ENCODE measurements at regions not wholly inside any gene's neighbourhood (a gene's known extent, or its start where the extent isn't known, plus 50 kb on each side); places are given as distances from the start of the nearest gene placed in this dataset.

DNA sequence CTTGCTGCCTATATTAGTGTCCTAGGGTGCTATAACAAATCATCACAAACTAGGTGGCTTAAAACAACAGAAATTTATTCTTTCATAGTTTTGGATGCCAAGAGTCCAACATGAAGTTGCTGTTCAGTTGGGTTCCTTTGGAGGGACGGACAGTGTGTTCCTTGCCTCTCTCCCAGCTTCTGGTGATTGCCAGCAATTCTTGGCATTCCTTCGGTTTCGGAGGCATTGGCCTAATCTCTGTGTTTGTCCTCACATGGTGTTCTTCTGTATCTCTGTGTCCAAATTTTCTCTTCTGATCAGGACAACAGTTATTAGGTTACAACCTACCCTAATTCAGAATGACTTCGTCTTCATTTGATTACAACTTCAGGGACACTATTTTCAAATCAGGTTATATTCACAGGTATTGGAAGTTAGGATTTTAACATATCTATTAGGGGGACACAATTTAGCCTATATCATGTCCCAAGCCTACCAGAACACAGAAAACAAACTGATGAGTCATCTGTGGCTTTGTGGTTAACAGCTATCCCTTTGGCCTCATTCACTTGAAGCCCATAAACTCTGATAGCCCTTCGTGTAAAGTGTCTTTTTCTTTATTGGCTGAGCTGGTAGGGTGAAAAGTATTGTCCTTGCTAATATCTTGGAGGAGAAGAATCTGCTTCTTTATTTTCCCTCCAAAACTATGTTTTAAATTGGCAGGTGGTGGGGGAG, 83.2 kb upstream of the PAPPA2 start:
- TF ChIP-seq MAFK (conservative IDR thresholded peaks at IDR 0.05 in 1 of 2, IDR thresholded peaks at IDR 0.05 in 1 of 2; ENCODE audit: low read length in 2 of 2) (no peak), ZNF274 (CRISPR knock-in tag; IDR thresholded peaks at IDR 0.05) (no peak), ZNF557 (CRISPR knock-in tag; IDR thresholded peaks at IDR 0.05) (no peak), ZBTB26 (CRISPR knock-in tag; IDR thresholded peaks at IDR 0.05; ENCODE audit: borderline replicate concordance) (no peak), ZBTB7A (CRISPR knock-in tag; IDR thresholded peaks at IDR 0.05) (no peak), EEA1 (CRISPR knock-in tag; IDR thresholded peaks at IDR 0.05; ENCODE audit: borderline replicate concordance) (no peak), KDM2A (CRISPR knock-in tag; IDR thresholded peaks at IDR 0.05; ENCODE audit: borderline replicate concordance, low read depth) (no peak), NR2F6 (IDR thresholded peaks at IDR 0.05) (no peak), NR2F6 (CRISPR knock-in tag; IDR thresholded peaks at IDR 0.05) (no peak), ZNF20 (CRISPR knock-in tag; IDR thresholded peaks at IDR 0.05) (no peak), AGO1 (IDR thresholded peaks at IDR 0.05; ENCODE audit: low read depth, low read length, poor library complexity, severe bottlenecking) (no peak), REPIN1 (CRISPR knock-in tag; IDR thresholded peaks at IDR 0.05; ENCODE audit: borderline replicate concordance, low read depth) (no peak), CTCF (CRISPR knock-in tag; IDR thresholded peaks at IDR 0.05) (no peak)
- TF ChIP-seq, protein P1, sequence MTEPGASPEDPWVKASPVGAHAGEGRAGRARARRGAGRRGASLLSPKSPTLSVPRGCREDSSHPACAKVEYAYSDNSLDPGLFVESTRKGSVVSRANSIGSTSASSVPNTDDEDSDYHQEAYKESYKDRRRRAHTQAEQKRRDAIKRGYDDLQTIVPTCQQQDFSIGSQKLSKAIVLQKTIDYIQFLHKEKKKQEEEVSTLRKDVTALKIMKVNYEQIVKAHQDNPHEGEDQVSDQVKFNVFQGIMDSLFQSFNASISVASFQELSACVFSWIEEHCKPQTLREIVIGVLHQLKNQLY (CRISPR knock-in tag; IDR thresholded peaks at IDR 0.05) = no peak
